ENCODE measurements at regions not wholly inside any gene's neighbourhood (a gene's known extent, or its start where the extent isn't known, plus 50 kb on each side); places are given as distances from the start of the nearest gene placed in this dataset.

DNA sequence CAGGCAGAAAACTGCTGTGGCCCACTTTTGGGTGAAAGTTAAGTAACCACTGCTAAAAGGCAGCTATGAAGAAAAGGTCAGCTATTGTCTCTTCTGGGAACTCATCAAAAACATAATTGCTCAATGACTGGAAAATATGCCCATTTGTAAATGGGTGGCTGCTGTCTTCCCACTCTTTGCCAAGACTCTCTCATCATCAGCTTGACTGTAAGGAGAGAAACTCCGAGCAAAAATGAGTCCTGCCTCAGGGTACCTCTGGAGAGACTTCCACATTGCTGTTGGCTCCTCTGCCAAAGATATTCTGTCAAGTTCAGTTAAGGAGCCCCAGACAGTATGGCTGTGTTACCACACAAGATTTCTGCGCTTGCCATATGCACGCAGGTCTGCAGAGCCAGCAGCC is 138.7 kb downstream of the BBOX1 start:
- Histone ChIP-seq H3K27ac (ENCODE audit: low read depth, low read length, poor library complexity, severe bottlenecking) (no peak overlapping the region), H3K4me1 (ENCODE audit: insufficient read depth, low read length, poor library complexity, severe bottlenecking) (no peaks in the 10 kb centered on the region), H3K4me2 (ENCODE audit: low read length) (no peak overlapping the region), H3K4me3 (ENCODE audit: low read depth, low read length, poor library complexity, severe bottlenecking) (no peak overlapping the region), H3K9me3 (ENCODE audit: low read length) (no peaks in the 10 kb centered on the region), H3K36me3 (ENCODE audit: insufficient read depth, low read length) (no peaks in the 10 kb centered on the region), H3K9me2 (ENCODE audit: insufficient read depth, low read length) (no peaks in the 10 kb centered on the region), H2AFZ (ENCODE audit: low read length) (no peak overlapping the region), H4K20me1 (ENCODE audit: insufficient read depth, low read length) (no peaks in the 10 kb centered on the region), H3K79me2 (ENCODE audit: insufficient read depth, low read depth, low read length) (no peaks in the 10 kb centered on the region)
- BruUV-seq (replicated peaks), result no TSS peak
- ChIA-PET POLR2A (no interaction called here), CTCF (ENCODE audit: unreplicated experiment) (no interaction called here)
- TF ChIP-seq, protein P1, sequence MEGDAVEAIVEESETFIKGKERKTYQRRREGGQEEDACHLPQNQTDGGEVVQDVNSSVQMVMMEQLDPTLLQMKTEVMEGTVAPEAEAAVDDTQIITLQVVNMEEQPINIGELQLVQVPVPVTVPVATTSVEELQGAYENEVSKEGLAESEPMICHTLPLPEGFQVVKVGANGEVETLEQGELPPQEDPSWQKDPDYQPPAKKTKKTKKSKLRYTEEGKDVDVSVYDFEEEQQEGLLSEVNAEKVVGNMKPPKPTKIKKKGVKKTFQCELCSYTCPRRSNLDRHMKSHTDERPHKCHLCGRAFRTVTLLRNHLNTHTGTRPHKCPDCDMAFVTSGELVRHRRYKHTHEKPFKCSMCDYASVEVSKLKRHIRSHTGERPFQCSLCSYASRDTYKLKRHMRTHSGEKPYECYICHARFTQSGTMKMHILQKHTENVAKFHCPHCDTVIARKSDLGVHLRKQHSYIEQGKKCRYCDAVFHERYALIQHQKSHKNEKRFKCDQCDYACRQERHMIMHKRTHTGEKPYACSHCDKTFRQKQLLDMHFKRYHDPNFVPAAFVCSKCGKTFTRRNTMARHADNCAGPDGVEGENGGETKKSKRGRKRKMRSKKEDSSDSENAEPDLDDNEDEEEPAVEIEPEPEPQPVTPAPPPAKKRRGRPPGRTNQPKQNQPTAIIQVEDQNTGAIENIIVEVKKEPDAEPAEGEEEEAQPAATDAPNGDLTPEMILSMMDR (conservative IDR thresholded peaks at IDR 0.05; ENCODE audit: low read length), result no peak
- TF ChIP-seq EZH2phosphoT487 (IDR thresholded peaks at IDR 0.05; ENCODE audit: borderline replicate concordance, low read depth, low read length), result no peak
- DNase-seq (ENCODE audit: low spot score), result no peak
- intact Hi-C loops (cut with micrococcal nuclease; ENCODE audit: unreplicated experiment), result no loop called here

DNA sequence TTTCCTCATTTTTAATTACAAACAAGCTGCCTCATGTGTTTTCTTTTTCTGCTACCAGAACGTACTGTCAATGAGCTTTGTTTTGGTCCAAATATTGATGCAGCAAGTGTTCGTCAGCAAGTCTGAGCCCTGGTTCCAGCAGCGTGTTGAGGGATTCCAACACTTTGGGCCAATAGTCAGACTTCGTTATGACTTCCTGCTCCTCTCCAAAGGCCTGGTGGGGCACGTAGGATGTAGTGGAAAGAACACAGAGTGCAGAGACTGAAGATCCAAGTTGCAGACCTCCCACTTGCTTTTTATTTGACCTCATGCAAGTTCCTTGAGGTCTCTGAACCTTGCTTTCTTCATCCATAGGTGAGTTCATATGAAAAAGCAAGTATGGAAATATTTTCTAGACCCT is 138.2 kb downstream of the BBOX1 start:
- DNase-seq (ENCODE audit: low spot score), result no peak
- H3K27ac ChIP-seq (ENCODE audit: low read depth, low read length, poor library complexity, severe bottlenecking), result no peak overlapping the region
- no peaks in the 10 kb centered on the region for H3K4me1 ChIP-seq (ENCODE audit: insufficient read depth, low read length, poor library complexity, severe bottlenecking)
- H3K4me2 ChIP-seq (ENCODE audit: low read length), result no peak overlapping the region
- no peaks in the 10 kb centered on the region for H3K9me2 ChIP-seq (ENCODE audit: insufficient read depth, low read length)
- no peak for TF ChIP-seq EZH2phosphoT487 (IDR thresholded peaks at IDR 0.05; ENCODE audit: borderline replicate concordance, low read depth, low read length)
- TF ChIP-seq, protein P1 (conservative IDR thresholded peaks at IDR 0.05; ENCODE audit: low read length), result no peak
- no TSS peak for BruUV-seq (replicated peaks)
- no peak overlapping the region for H3K4me3 ChIP-seq (ENCODE audit: low read depth, low read length, poor library complexity, severe bottlenecking)
- H2AFZ ChIP-seq (ENCODE audit: low read length), result no peak overlapping the region
- H4K20me1 ChIP-seq (ENCODE audit: insufficient read depth, low read length), result no peaks in the 10 kb centered on the region
- POLR2A ChIA-PET, result no interaction called here
- intact Hi-C loops (cut with micrococcal nuclease; ENCODE audit: unreplicated experiment), result no loop called here
- H3K36me3 ChIP-seq (ENCODE audit: insufficient read depth, low read length), result no peaks in the 10 kb centered on the region
- CTCF ChIA-PET (ENCODE audit: unreplicated experiment), result no interaction called here
- no peaks in the 10 kb centered on the region for H3K79me2 ChIP-seq (ENCODE audit: insufficient read depth, low read depth, low read length)
- H3K9me3 ChIP-seq (ENCODE audit: low read length), result no peaks in the 10 kb centered on the region

Measured in OCI-LY7 (cell line).